SH-SY5Y (cell line): ENCODE measurements at regions not wholly inside any gene's neighbourhood (a gene's known extent, or its start where the extent isn't known, plus 50 kb on each side); places are given as distances from the start of the nearest gene placed in this dataset.

ENCODE experiments used
- GATA2 ChIP-seq: IDR thresholded peaks from 2 replicates; pipeline ENCODE4 v1.6.1; 2011; ENCODE audit warnings: mild to moderate bottlenecking, low read depth, low read length
- GATA3 ChIP-seq: IDR thresholded peaks from 2 replicates; pipeline ENCODE4 v1.6.1; 2011; ENCODE audit warnings: low read depth, mild to moderate bottlenecking, low read length, moderate library complexity

DNA sequence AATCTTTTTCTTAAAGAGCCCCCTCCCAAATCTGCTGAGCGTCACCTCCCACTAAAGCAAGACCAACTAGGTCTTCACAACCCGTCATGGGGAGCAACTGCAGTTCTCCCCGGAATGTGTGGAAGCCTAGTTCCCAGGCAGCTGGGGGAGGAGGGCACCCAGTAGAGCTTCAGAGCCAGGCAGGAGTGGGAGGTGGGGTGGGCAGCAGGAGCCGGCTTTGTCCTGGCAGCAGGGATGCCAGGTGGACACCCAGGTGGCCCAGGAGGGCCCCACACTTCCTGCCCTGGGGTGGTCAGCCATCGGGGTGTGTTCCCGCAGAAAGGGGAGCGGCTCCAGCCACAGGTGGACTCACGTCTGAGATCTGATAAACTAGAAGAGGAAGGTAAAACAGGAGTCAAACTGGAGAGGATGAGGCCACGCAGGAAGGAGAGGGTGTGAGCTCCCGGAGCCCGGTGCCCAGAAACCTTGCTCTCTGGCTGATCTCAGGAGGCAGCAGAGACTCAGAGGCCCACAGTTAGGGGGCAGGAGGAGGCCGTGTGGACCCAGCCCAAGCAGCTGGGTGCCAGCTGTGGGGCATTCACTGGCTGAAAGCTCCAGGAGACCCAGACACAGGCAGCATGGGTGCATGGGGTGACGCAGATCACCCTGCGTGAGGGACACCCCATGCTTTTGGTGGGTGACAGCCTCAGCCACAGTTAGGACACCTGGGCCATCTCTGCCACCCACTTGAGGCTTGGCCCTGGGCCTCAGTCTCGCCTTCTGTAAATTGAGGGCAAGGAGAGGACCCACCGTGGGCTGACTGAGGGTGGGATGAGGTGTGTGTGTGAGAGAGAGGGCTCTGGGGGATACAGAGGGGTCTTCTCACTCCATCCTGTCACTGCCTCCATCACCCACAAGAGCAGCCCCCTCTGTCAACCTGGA is 260.8 kb upstream of the TNRC6C start:
- no peak for TF ChIP-seq GATA2
- no peak for TF ChIP-seq GATA3
